BLaER1 treated with 17β-estradiol and CSF1 and Interleukin-3, amounts not matched to agents 10 nM and 100 nM (cell line): ENCODE measurements at regions not wholly inside any gene's neighbourhood (a gene's known extent, or its start where the extent isn't known, plus 50 kb on each side); places are given as distances from the start of the nearest gene placed in this dataset.
A peak's percentile ranks its signal among the peaks of the same experiment; 100 is the strongest.

Experiments
- H3K27ac ChIP-seq, 11 experiments: shearing (Covaris generic); formaldehyde crosslinking; 2 replicates each; pipeline ENCODE4 v1.8.1; 2022
- H3K27me3 ChIP-seq, 11 experiments: shearing (Covaris generic); formaldehyde crosslinking; 2 replicates each; pipeline ENCODE4 v1.8.1; 2022
- H3K36me3 ChIP-seq, 11 experiments: shearing (Covaris generic); formaldehyde crosslinking; 2 replicates each; pipeline ENCODE4 v1.8.1; 2022
- H3K4me1 ChIP-seq, 10 experiments: shearing (Covaris generic); formaldehyde crosslinking; 2 replicates each; pipeline ENCODE4 v1.8.1; 2022
- H3K4me2 ChIP-seq, 11 experiments: shearing (Covaris generic); formaldehyde crosslinking; 2 replicates each; pipeline ENCODE4 v1.8.1; 2022
- H3K4me3 ChIP-seq, 10 experiments: shearing (Covaris generic); formaldehyde crosslinking; 2 replicates each; pipeline ENCODE4 v1.8.1; 2022
- H3K9ac ChIP-seq, 11 experiments: shearing (Covaris generic); formaldehyde crosslinking; 2 replicates each; pipeline ENCODE4 v1.8.1; 2022
- H3K9me3 ChIP-seq, 11 experiments: shearing (Covaris generic); formaldehyde crosslinking; replicated peaks in 1 of 11; 2 replicates each; pipeline ENCODE4 v1.8.1; 2022
- H4K20me1 ChIP-seq, 11 experiments: shearing (Covaris generic); formaldehyde crosslinking; 2 replicates each; pipeline ENCODE4 v1.8.1; 2022
- Cebpa-rat ChIP-seq, 11 experiments: shearing (Covaris generic); IDR thresholded peaks; 2 replicates each; pipeline ENCODE4 v1.8.1; 2022

- TF ChIP-seq Cebpa-rat (IDR thresholded peaks at IDR 0.05) = no peak
- Histone ChIP-seq H3K4me2 (peak overlapping the region in 3 of 11 experiments; percentile 37 to 47 (median 38); a peak in 4 of 22 replicates), H3K27ac (no peak overlapping the region; a peak in 2 of 22 replicates), H3K36me3 (no peaks in the 10 kb centered on the region), H4K20me1 (no peaks in the 10 kb centered on the region), H3K9me3 (peaks cover 7 to 25% (median 13%) of the 10 kb centered on the region in 11 experiments; a peak in 20 of 22 replicates), H3K4me1 (peaks cover 0 to 12% (median 3%) of the 10 kb centered on the region in 10 experiments; a peak in 10 of 20 replicates), H3K9ac (no peak overlapping the region), H3K4me3 (no peak overlapping the region), H3K27me3 (no peaks in the 10 kb centered on the region)
Measured at GRCh38 chr18:72180689-72181088, 363.5 kb downstream of the CBLN2 start.

GRCh38 chr18:72174972-72175649 is 369.0 kb downstream of the CBLN2 start:
- no peak overlapping the region for H3K4me3 ChIP-seq
- no peak overlapping the region for H3K27ac ChIP-seq
- peak overlapping the region in 2 of 11 experiments; percentile 4 to 18; a peak in 1 of 22 replicates for H3K4me2 ChIP-seq
- peaks cover 0 to 21% (median 0%) of the 10 kb centered on the region in 11 experiments; a peak in 7 of 22 replicates for H3K9me3 ChIP-seq
- H3K36me3 ChIP-seq = no peaks in the 10 kb centered on the region
- H3K27me3 ChIP-seq = no peaks in the 10 kb centered on the region
- no peak overlapping the region for H3K9ac ChIP-seq
- no peak for TF ChIP-seq Cebpa-rat (IDR thresholded peaks at IDR 0.05)
- peaks cover 0 to 7% (median 0%) of the 10 kb centered on the region in 10 experiments; a peak in 2 of 20 replicates for H3K4me1 ChIP-seq
- no peaks in the 10 kb centered on the region for H4K20me1 ChIP-seq

- Histone ChIP-seq H3K4me3 (no peak overlapping the region), H3K4me2 (no peak overlapping the region), H3K27me3 (no peaks in the 10 kb centered on the region), H3K36me3 (no peaks in the 10 kb centered on the region), H3K27ac (no peak overlapping the region), H3K9me3 (peaks cover 0 to 11% (median 1%) of the 10 kb centered on the region in 11 experiments; a peak in 11 of 22 replicates), H4K20me1 (no peaks in the 10 kb centered on the region), H3K4me1 (peaks cover 0 to 7% (median 0%) of the 10 kb centered on the region in 10 experiments; a peak in 2 of 20 replicates), H3K9ac (no peak overlapping the region)
- TF ChIP-seq Cebpa-rat (IDR thresholded peaks at IDR 0.05) = no peak
Measured at GRCh38 chr18:72171596-72171995, 372.5 kb downstream of the CBLN2 start.

GRCh38 chr18:72161691-72162090 is 382.5 kb downstream of the CBLN2 start:
- no peaks in the 10 kb centered on the region for H3K4me1 ChIP-seq
- no peaks in the 10 kb centered on the region for H3K36me3 ChIP-seq
- no peak overlapping the region for H3K4me2 ChIP-seq
- H3K9ac ChIP-seq = no peak overlapping the region
- no peaks in the 10 kb centered on the region for H4K20me1 ChIP-seq
- no peaks in the 10 kb centered on the region for H3K27me3 ChIP-seq
- no peak overlapping the region for H3K4me3 ChIP-seq
- H3K27ac ChIP-seq = no peak overlapping the region
- no peak for TF ChIP-seq Cebpa-rat (IDR thresholded peaks at IDR 0.05)
- H3K9me3 ChIP-seq = peaks cover 0 to 5% (median 0%) of the 10 kb centered on the region in 11 experiments; a peak in 3 of 22 replicates

- H3K4me1 ChIP-seq = no peaks in the 10 kb centered on the region
- no peaks in the 10 kb centered on the region for H4K20me1 ChIP-seq
- no peak for TF ChIP-seq Cebpa-rat (IDR thresholded peaks at IDR 0.05)
- H3K4me3 ChIP-seq = no peak overlapping the region
- no peaks in the 10 kb centered on the region for H3K9me3 ChIP-seq
- no peaks in the 10 kb centered on the region for H3K36me3 ChIP-seq
- no peaks in the 10 kb centered on the region for H3K27me3 ChIP-seq
- H3K9ac ChIP-seq = no peak overlapping the region
- H3K4me2 ChIP-seq = peak overlapping the region in 5 of 11 experiments; percentile 1 to 25 (median 7); a peak in 5 of 22 replicates
- no peak overlapping the region for H3K27ac ChIP-seq
Measured at GRCh38 chr18:72160510-72161445, 383.4 kb downstream of the CBLN2 start.

- H3K4me3 ChIP-seq = no peak overlapping the region
- no peaks in the 10 kb centered on the region for H3K36me3 ChIP-seq
- H3K27me3 ChIP-seq = no peaks in the 10 kb centered on the region
- H3K9ac ChIP-seq = no peak overlapping the region
- H3K27ac ChIP-seq = no peak overlapping the region
- TF ChIP-seq Cebpa-rat (IDR thresholded peaks at IDR 0.05) = no peak
- H3K4me2 ChIP-seq = no peak overlapping the region
- H3K9me3 ChIP-seq = no peaks in the 10 kb centered on the region
- no peaks in the 10 kb centered on the region for H4K20me1 ChIP-seq
- no peaks in the 10 kb centered on the region for H3K4me1 ChIP-seq
Measured at GRCh38 chr18:72155327-72155726, 388.8 kb downstream of the CBLN2 start.

GRCh38 chr18:72154926-72155325 is 389.2 kb downstream of the CBLN2 start:
- H3K27ac ChIP-seq = no peak overlapping the region
- TF ChIP-seq Cebpa-rat (IDR thresholded peaks at IDR 0.05) = no peak

GRCh38 chr18:72152935-72153334 is 391.2 kb downstream of the CBLN2 start:
- no peaks in the 10 kb centered on the region for H3K9me3 ChIP-seq
- H3K27me3 ChIP-seq = no peaks in the 10 kb centered on the region
- no peak overlapping the region for H3K9ac ChIP-seq
- TF ChIP-seq Cebpa-rat (IDR thresholded peaks at IDR 0.05) = no peak
- H3K4me2 ChIP-seq = no peak overlapping the region
- H3K36me3 ChIP-seq = no peaks in the 10 kb centered on the region
- H3K27ac ChIP-seq = no peak overlapping the region
- H4K20me1 ChIP-seq = no peaks in the 10 kb centered on the region
- H3K4me3 ChIP-seq = no peak overlapping the region
- no peaks in the 10 kb centered on the region for H3K4me1 ChIP-seq

More at GRCh38 chr18:72154926-72155325, 389.2 kb downstream of the CBLN2 start:
- Histone ChIP-seq H3K36me3 (no peaks in the 10 kb centered on the region), H3K4me3 (no peak overlapping the region), H3K4me2 (no peak overlapping the region), H3K27me3 (no peaks in the 10 kb centered on the region), H3K9me3 (no peaks in the 10 kb centered on the region), H3K4me1 (no peaks in the 10 kb centered on the region), H3K9ac (no peak overlapping the region), H4K20me1 (no peaks in the 10 kb centered on the region)

- H3K27ac ChIP-seq = no peak overlapping the region
- H3K4me1 ChIP-seq = no peaks in the 10 kb centered on the region
- H3K36me3 ChIP-seq = no peaks in the 10 kb centered on the region
- no peak overlapping the region for H3K4me2 ChIP-seq
- no peak overlapping the region for H3K9ac ChIP-seq
- no peaks in the 10 kb centered on the region for H3K9me3 ChIP-seq
- TF ChIP-seq Cebpa-rat (IDR thresholded peaks at IDR 0.05) = no peak
- no peaks in the 10 kb centered on the region for H4K20me1 ChIP-seq
- H3K4me3 ChIP-seq = no peak overlapping the region
- no peaks in the 10 kb centered on the region for H3K27me3 ChIP-seq
Measured at GRCh38 chr18:72147830-72148229, 396.3 kb downstream of the CBLN2 start.
